HT1080 (cell line): ENCODE measurements at regions not wholly inside any gene's neighbourhood (a gene's known extent, or its start where the extent isn't known, plus 50 kb on each side); places are given as distances from the start of the nearest gene placed in this dataset. TPM values are rescaled to one million over a fixed set of nuclear protein-coding genes. Genes with fewer than 3 reads are reported as not detected.

Source experiments
- small RNA-seq: library from RNA; depleted of rRNA; stranded (forward); fragments of <200 nt; gene quantifications from one replicate; pipeline ENCODE3, GENCODE V24; 2014

Small RNAs in the stretch of these regions (small RNA-seq; reads per million reads assigned to genes)
- not detected for gene AC233263.1
- not detected for gene AC233263.2
- gene IGKV1D-35: not detected
- gene IGKV2D-19: not detected
- gene IGKV2D-36: not detected
- not detected for gene IGKV2D-38
- gene IGKV3D-25: not detected
